M059J (cell line): ENCODE measurements at regions not wholly inside any gene's neighbourhood (a gene's known extent, or its start where the extent isn't known, plus 50 kb on each side); places are given as distances from the start of the nearest gene placed in this dataset.
"Not testable (repeated sequence)": the region's sequence is repeated elsewhere in the genome, so short reads cannot be mapped to it uniquely, and the experiment has no call there.

Source experiments
- DNase-seq: peaks from one replicate; pipeline ENCODE4 v3.0.0-alpha.2; 2012; ENCODE audit warnings: low read depth

DNA sequence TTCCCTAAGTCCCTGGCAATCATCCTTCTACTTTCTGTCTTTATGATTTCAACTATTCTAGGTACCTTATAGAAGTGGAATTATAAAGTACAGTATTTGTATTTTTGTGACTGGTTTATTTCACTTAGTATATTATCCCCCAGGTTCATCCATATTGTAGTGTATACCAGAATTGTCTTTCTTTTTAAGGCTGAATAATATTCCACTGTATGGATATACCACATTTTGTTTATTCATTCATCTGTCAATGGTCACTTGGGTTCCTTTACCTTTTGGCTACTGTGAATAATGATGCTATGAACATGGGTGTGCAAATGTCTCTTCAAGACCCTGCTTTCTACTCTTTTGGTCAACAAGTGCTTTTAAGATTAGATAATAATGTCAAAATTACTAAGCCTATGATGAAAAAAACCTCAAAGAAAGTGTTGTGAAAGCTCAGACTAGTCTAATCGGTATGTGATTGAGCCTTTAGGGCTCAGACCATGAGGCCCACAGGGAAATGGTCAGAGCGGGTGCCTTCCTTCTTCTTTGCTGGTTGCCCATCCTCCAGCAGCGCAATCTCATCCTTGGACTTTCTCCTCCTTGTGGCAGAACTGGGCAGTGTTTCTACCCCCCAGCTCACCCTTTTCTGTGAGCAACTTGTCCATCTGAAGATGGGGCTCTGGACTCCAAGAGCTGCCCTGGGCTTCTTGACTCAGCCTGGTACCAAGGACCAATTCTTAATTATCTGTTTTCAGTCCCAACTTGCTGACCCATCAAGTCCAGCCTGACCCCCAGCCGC lies 105.4 kb downstream of the TTC8 start:
- no peak for DNase-seq

DNA sequence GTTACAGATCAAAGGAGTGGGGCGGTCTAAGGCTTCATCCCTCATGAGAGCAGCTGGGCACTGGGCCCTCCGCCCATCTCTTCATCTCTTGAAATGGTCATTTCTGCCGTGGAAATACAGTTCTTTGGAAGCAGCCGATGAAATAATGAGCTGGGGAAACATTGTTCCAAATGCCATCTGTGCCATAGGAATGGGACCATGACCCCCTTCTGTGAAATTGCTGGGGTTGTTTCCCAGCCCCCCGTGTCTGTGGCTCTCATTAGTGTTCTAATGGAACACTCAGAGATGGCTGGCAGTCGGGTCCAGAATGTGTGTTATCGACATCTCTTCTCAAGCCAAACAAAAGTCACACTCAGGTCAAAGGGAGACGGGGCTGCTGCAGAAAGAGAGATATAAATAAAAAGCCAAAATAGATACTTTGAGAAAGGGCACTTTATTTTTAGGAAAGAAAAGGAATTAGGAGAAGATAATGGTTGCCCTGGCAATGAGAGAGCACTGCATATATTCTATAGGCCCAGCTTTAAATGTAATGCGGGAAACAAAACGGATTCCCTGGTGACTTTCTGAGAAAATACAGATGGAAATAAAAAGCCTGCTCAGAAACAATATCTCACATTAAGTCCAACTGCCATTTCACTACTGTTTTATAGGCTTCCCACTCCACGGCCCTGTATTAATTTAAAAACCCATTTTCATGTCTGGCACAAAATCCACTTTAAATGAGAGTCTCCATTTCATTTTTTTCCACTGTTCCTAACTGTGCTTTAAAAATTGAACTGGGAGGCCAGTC lies 107.1 kb downstream of the TTC8 start:
- DNase-seq, result no peak

DNA sequence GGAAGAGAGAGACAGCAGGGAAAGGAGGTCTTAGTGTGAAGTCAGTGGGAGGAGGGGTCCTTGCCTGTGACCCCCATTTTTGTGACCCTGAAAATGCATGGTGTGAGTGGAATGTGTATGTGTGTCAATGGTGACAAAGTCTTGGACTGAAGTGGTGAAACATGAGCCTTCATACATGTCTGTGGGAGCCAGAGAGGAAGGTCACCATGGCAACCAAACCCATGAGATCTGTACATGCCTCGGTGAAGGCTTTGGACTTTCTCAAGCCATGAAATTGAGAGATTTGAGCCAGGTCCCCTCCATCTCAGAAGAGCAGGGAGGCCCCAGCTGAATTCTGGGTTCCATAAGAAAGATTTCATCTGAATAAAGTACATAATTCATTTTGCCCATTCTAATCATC lies 108.7 kb downstream of the TTC8 start:
- peak; percentile 19 for DNase-seq

DNA sequence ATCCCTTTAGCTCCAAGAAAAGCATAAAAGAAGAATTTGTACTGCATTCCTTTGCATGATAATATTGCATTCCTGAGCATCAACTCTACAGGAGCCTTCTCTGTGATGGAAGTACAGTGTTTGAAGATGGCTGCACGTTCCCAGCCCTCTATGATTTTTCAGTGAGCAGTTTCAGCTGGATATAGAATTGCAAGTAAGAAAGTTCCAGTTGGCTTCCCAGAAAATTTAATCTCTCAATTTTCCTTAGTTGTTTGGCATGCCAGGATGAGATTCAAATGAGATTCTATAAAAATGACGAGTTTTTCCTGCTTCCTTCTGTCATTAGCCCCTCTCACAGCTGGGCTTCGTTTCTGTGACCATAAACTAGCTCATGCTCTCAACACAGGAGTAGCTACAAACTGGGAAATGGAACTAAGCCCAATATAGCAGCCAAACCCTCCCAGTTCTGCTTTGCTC lies 109.9 kb downstream of the TTC8 start:
- no peak for DNase-seq

DNA sequence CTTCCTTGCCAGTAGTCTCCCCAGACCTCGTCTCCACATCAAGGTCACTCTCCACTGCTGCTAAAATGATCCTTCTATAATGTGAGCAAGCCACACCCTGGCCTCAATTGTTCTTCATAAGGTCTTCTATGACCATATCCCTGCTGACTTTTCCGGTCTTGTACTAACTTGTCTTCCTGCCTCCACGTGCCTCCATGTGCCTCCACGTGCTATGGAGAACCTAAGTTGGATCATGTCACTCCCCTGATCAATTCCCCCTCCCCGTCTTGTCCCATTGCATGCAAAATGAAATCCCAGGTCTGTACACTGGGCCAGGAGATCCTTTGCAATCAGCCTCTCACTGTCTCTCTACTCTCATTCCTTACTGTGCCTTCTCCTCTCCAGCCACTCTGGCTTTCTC lies 110.6 kb downstream of the TTC8 start:
- no peak for DNase-seq

DNA sequence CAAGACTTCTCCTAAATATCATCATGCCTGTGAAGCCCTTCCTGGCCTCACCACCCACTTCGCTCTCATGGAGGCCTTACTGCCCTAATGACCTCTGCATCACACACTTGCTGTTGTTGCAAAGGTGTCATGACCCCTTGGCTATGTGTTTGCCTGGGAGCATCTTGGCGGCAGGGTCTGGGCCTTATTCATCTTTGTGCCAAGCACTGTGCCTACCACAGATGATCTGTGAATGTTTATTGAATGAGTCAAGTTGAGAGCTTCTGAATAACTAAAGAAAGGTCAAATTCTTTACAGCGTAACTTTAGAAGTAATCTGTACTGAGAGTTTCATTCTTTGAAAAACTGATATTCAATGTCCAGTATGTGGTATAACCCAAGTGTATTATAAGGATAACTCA lies 113.3 kb downstream of the TTC8 start:
- peak; percentile 33 for DNase-seq

DNA sequence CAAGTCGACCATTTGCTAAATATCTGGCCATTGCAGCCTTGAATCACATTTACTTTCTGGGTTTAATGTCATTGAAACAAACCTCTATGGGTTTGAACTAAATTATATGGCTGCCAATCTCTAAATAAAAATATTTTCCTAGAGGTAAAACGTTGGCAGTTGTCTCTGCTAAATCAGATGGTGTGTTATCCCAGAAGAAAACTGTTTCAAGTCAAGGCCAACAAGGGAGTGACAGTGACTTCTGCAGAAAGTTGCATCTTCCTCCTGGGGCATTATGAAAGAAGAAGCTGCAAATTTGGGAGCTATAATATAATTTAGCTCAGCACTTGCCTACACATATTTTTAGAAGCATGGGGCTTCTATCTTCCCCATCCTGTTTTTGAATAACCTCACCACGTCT lies 116.2 kb downstream of the TTC8 start:
- DNase-seq, result no peak

DNA sequence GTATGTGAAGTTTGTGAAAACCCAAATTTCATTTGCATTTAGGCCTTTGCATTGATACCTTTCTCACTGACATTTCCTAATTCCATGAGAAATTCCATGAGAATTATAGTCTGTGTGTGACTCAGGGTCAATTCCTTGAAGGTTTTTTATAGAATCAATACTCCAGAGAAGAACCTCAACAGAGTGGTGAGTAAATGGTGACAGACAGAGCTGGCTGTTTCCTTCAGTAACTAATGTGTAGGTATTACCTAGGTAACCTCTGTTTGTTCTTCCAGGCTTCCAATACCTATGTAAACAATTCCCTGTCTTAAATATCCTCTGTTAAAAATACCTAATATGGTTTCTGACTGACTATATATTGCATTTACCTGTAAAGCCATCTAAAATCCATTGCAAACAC lies 117.0 kb downstream of the TTC8 start:
- DNase-seq, result no peak

DNA sequence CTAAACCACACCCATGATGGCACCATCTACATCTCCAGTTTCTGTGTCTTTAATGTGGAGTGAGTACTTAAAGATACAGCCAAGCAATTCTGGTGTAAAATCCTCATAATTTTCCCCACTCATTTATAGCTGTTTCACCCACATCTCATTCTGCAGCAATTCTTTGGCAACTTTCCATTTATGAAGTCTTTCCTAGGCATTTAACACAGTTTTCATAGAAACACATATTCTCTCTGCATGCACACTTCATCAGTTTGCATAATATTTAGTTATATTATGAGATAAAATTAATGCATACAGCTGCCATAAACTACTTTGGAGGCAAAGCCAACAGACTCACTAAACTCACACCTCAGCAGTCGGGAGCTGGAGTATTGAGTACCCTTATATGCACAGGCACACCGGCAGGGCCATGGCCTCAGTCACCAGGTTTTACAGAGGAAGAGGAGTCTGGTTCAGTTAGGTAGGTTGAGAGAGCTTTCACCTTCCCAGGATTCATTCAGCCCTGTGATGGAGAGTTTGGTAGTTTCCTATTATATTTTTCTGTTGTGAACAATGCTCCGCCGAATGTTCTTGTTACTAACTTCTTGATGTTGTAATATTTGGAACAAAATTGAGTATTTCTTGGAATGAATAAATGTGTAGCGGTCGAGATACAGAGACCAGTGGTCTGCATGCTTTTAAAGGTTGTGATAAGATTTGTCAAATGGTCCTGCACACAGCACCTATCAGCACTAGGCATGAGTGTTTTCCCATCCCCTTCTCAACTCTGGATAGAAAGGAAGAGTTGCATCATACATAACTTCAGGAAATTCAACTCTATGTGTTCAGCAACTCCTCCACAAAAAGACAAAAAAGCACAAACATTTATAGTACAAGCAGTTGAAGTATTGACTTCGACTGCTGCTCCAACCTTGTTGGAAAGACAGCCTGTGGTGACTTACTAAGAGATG lies 123.5 kb downstream of the TTC8 start:
- DNase-seq, result no peak

DNA sequence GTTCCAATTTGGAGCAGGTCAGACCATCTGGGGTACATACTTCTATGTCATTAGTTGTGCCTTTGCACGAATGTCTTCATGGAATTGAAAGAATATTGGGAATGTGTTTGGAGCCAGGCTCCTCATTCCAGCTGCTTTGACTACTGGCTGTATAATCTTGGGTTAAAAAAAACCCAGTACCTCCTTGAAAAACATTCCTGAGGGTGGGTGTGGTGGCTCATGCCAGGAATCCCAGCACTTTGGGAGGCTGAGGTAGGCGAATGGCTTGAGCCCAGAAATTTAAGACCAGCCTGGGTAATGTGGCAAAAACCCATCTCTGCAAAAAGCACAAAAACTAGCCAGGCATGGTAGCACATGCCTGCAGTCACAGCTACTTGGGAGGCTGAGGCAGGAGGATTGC lies 125.6 kb downstream of the TTC8 start:
- no peak for DNase-seq

DNA sequence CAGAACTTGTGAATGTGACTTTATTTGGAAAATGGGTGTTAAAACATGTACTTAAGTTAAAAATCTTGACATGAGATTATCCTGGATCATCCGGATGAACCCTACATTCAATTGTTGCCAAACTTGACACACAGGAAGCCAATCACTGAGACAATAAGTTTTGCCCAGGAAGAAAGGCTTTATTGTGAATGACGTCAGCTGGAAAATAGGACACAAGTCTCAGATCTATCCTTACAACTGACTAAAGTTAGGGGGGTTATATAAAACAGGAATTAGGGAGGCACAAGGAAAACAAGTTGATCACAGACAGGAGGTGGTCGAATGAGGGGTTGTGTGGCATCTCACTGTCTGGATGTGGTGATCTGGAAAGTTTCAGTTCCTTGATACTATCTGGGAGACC lies 126.9 kb downstream of the TTC8 start:
- no peak for DNase-seq

DNA sequence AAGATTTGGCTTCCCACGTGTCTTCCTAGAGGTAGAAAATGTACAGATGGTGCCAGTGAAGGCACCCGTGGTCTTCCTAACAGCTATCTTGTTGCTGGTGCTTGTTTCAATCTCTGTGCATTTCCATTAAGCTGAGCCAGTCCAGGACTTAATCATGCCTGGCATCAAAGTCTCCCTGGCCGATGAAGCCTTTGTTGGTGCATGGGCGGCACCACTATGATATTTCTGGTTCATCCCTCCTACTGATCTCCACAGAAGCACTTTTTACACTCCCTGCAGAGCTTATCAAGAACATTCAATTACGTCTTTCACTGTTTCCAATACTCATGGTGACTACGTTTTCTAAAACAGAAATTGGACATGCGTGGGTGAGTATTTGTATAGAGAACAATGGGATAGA lies 128.4 kb downstream of the TTC8 start:
- DNase-seq, result no peak

DNA sequence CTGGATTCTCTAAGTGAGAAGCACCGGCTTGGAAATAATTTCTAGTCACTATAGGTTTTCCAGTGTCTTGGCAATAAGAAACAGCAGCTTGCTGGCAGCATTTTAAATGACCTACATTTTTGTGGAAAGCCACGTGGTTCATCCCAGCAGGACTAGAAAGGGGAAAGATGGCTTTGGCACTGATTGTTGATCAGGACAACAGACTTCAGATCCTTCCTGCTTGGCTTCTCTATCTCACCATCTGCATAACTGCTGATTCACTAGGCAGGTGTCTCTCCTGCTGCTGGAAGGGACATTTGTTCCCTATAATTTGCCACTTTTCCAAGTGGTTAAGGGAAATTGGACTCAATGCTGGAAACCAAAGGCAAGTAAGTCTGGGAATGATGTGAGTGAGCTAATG lies 131.0 kb downstream of the TTC8 start:
- peak; percentile 6 for DNase-seq

DNA sequence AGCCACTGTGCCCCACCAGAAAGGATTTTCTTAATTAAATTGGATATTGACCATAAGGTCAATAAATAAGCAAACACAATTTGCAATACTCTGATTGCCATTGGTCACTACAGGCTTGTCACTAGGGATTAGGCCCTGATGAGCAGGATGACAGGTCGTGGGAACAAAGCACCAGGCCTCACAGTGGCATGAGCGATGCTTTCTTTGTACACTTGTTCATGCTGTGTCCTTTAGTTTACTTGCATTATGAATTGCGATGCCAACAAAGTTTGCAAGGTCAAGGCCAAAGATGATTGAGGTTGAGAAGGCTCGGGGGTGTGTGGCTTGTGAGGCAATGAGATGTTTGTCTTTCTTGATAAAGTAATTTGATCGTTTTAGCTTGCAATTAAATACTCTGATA lies 136.0 kb downstream of the TTC8 start:
- DNase-seq, result no peak

DNA sequence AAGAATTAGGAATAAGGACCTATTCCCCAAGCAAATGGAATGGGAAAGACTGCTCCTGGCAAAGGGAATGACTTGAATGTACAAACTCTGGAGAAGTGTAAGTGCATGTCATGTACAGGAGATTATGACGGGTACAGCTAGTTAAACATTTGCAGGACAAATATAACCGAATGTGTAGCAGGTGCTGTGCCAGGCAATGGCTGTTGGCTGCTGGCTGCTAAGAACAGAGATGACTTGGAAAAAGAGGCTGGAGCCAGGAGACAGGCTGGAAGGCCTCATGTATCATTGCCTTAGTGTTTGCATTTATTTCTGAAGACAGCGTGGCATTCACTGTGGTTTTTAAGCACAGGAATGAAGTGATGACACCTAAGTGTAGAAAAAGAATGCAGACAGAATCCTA lies 136.8 kb downstream of the TTC8 start:
- DNase-seq, result no peak

DNA sequence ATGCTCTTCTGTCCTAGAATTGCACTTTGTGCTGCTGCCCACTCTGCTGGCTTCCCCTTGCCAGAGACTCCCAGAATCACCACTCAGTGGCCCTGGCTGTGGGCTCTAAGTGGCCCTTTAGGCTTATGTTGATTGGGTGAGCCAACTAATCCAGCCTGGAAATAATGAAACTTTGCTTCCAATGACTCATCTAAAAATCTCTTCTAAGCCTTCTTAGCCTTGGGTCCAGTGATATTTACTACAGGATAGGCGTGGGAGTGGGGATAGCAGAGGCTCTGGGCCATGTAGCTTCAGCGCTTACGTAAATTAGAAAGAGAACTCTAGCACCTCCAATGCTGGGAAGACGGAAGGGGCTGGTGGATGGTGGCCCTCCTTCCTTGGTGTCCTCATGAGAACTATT lies 137.9 kb downstream of the TTC8 start:
- peak; percentile 9 for DNase-seq

DNA sequence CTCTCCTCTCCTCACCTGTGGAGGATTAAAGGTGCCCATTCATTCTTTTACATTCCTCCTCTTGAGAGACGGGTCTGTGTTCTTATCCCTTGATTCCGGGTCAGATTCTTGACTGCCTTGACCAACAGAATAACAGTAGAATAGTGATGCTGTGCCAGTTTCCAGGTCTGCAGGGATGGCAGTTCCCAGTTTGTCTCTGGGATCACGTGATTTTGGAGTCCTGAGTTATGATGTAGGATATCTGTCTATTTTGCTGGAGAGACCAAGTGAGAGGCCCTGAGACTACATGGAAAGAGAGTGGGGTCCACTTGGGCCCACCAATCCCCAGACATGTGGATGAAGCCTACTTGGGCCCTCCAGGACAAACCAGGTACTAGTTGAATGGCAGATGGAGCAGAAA lies 142.8 kb downstream of the TTC8 start:
- no peak for DNase-seq

DNA sequence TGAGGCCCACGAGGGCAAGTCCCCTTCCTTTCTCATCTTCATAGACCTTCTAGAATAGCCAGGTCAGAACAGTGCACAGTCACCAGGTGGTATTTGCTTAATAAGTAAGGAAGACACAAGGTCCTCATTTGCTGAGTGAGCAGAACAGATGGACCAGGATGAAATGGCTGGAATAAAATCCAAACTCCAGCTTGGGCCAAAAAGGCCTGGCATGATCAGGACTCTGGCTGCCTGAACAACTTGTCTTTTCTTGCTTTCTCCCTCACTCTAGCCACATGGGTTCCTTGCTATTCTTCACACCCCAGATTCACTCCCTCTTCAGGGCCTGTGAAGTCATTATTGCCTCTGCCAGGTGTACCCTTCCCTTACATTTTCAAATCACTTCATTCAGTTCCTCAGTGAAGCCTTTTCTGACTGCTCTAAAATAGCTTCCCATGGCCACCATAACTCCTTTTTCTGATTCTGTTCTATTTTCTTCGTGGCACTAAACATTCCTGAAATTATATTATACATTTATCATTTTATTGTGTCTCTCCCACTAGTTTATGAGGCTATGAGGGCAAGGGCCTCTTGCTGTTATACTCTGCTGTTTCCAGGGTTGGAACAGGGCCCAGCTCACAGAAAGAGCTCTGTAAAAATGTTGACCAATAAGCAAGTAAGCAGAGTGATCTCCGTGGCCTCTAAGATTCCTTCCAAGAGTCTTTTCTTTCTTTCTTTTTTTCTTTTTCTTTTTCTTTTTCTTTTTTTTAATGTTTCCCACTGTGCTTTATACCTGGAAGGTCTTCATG lies 150.8 kb downstream of the TTC8 start:
- no peak for DNase-seq

DNA sequence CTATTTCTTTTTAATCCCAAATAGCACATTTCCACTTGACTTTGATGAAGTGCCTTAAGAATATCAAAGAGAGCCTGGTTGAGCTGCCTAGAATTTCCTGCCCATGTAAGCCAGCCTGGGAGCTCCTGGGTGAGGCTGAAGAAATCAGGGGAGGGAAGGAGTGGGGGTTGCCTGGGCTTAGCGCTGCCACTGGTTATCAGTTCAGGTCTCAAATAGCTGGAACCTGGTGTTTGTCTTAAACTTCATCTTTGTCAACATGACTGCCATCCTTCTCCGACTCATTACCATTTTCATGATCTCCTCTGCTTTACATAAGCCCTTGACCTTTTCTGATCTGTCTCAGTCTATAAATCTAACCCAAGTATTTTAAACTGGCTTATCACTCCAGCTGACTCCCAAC lies 151.5 kb downstream of the TTC8 start:
- DNase-seq, result no peak

DNA sequence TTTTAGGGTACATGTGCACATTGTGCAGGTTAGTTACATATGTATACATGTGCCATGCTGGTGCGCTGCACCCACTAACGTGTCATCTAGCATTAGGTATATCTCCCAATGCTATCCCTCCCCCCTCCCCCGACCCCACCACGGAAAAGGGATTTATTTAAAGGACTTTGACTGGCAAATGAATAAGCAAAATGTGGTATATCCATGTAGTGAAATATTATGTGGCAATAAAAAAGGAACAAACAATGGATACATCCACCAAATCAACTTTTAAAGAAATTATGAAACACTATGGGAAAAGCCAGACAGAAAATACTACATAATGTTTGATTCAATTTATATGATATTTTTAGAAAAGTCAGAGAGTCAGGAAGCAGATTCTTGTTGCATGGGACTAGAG lies 156.5 kb downstream of the TTC8 start:
- not testable (repeated sequence) for DNase-seq

DNA sequence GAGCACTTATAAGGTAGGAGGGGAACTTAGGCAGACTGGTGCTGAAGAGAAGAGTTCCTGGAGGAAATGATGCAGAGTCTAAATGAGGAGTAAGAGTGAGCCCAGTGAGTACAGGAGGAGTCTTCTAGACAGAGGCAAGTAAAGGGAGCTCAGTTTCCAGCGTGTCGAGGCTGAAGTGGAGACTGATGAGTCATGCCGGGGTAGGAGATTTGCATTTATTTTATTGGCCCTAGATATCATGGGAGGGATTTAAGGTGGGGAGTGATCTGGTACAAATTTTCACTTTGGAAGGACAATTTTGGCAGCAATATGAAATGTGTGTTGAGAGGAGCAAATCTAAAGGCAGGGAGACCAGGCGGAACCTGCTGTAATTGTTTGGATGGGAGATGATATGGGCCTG lies 157.5 kb downstream of the TTC8 start:
- no peak for DNase-seq
